Astrocyte (in vitro differentiated cells and primary cell): ENCODE measurements at regions not wholly inside any gene's neighbourhood (a gene's known extent, or its start where the extent isn't known, plus 50 kb on each side); places are given as distances from the start of the nearest gene placed in this dataset.

Experiments used
- DNase-seq: peaks from one replicate; pipeline ENCODE4 v3.0.0-alpha.2; 2010; ENCODE audit warnings: low read depth
- FAIRE-seq: peaks from 2 replicates; lab custom pipeline; 2011; peaks lifted over from hg19 to GRCh38; lab: Jason Lieb, UNC
- H2AFZ ChIP-seq: 2 replicates; pipeline ENCODE4 v1.6.0; 2012; ENCODE audit warnings: low read depth, low read length, inconsistent platforms
- H3K27ac ChIP-seq: 2 replicates; pipeline ENCODE4 v1.5.1; 2011; ENCODE audit warnings: low read depth, low read length, inconsistent platforms
- H3K27me3 ChIP-seq: 2 replicates; pipeline ENCODE4 v1.6.0; 2011; ENCODE audit warnings: low read length, inconsistent platforms; ENCODE audit not compliant: insufficient read depth
- H3K36me3 ChIP-seq: 2 replicates; pipeline ENCODE4 v1.5.1; 2011; ENCODE audit warnings: low read length, inconsistent platforms; ENCODE audit not compliant: insufficient read depth
- H3K4me1 ChIP-seq: 2 replicates; pipeline ENCODE4 v1.5.1; 2011; ENCODE audit warnings: low read length, inconsistent platforms; ENCODE audit not compliant: insufficient read depth
- H3K4me2 ChIP-seq: 2 replicates; pipeline ENCODE4 v1.6.0; 2012; ENCODE audit warnings: low read length, inconsistent platforms
- H3K4me3 ChIP-seq: 2 replicates; pipeline ENCODE4 v1.5.1; 2011; ENCODE audit warnings: low read depth, mild to moderate bottlenecking, low read length, inconsistent platforms; ENCODE audit not compliant: insufficient read depth
- H3K79me2 ChIP-seq: 2 replicates; pipeline ENCODE4 v1.6.0; 2012; ENCODE audit warnings: mild to moderate bottlenecking, low read length, inconsistent platforms; ENCODE audit not compliant: insufficient read depth
- H3K9ac ChIP-seq: 2 replicates; pipeline ENCODE4 v1.6.0; 2012; ENCODE audit warnings: mild to moderate bottlenecking, low read length, inconsistent platforms
- H3K9me3 ChIP-seq: 2 replicates; pipeline ENCODE4 v1.5.1; 2012; ENCODE audit warnings: low read depth, mild to moderate bottlenecking, low read length, inconsistent platforms; ENCODE audit not compliant: insufficient read depth
- H4K20me1 ChIP-seq: 2 replicates; pipeline ENCODE4 v1.6.0; 2012; ENCODE audit warnings: low read length, inconsistent platforms; ENCODE audit not compliant: insufficient read depth
- H3K27ac Mint-ChIP-seq: one replicate; pipeline ENCODE4 v1.8.0; 2021; ENCODE audit warnings: mild to moderate bottlenecking, mixed read lengths; ENCODE audit not compliant: unreplicated experiment
- H3K27me3 Mint-ChIP-seq: one replicate; pipeline ENCODE4 v1.8.0; 2021; ENCODE audit warnings: low read depth, mixed read lengths; ENCODE audit not compliant: unreplicated experiment
- H3K36me3 Mint-ChIP-seq: one replicate; pipeline ENCODE4 v1.8.0; 2021; ENCODE audit warnings: low read depth, mixed read lengths; ENCODE audit not compliant: unreplicated experiment
- H3K4me1 Mint-ChIP-seq: one replicate; pipeline ENCODE4 v1.8.0; 2021; ENCODE audit warnings: low read depth, mixed read lengths; ENCODE audit not compliant: unreplicated experiment
- H3K4me3 Mint-ChIP-seq: one replicate; pipeline ENCODE4 v1.8.0; 2021; ENCODE audit warnings: mild to moderate bottlenecking, moderate library complexity, mixed read lengths; ENCODE audit not compliant: unreplicated experiment
- H3K9me3 Mint-ChIP-seq: one replicate; pipeline ENCODE4 v1.8.0; 2021; ENCODE audit warnings: mild to moderate bottlenecking, mixed read lengths; ENCODE audit not compliant: unreplicated experiment
- CTCF ChIP-seq: IDR thresholded peaks from 2 replicates; pipeline ENCODE4 v1.5.1; 2011; ENCODE audit warnings: low read depth, mild to moderate bottlenecking, inconsistent platforms, low read length, moderate library complexity; ENCODE audit not compliant: insufficient read depth
- EZH2 ChIP-seq: IDR thresholded peaks from 2 replicates; pipeline ENCODE4 v1.6.1; 2012; ENCODE audit warnings: mild to moderate bottlenecking, low read length, inconsistent platforms; ENCODE audit not compliant: insufficient read depth

DNA sequence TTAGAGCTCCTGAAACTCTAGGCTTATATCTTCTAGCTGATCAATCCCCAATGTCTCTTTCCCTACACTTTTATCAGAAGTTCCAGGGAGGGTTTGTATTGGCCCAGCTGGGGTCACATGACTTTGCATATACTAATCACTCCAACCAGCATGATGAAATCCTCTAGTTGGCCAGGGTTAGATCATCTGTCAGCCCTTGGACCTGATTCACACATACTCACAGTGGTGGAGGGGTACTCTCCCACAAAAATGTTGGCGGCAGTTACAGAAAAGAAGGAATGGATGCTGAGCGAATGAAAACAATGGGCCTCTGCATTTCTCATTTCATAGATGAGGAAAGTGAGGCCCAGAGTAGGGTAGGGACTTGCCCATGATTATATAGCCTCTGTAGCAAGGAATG, 151.1 kb downstream of the PJA1 start:
- H3K4me2 ChIP-seq, result no peak overlapping the region
- H3K79me2 ChIP-seq, result no peaks in the 10 kb centered on the region
- no peaks in the 10 kb centered on the region for H3K9me3 ChIP-seq
- H3K4me3 Mint-ChIP-seq, result no peak overlapping the region
- H3K4me3 ChIP-seq, result no peak overlapping the region
- H4K20me1 ChIP-seq, result no peaks in the 10 kb centered on the region
- peak overlapping the region; percentile 85 for H3K27ac Mint-ChIP-seq
- H3K4me1 Mint-ChIP-seq, result no peaks in the 10 kb centered on the region
- H3K27me3 ChIP-seq, result no peaks in the 10 kb centered on the region
- FAIRE-seq (peak; percentile 96), DNase-seq (peak; percentile 83)
- no peaks in the 10 kb centered on the region for H3K9me3 Mint-ChIP-seq
- H3K4me1 ChIP-seq, result peaks cover 3% of the 10 kb centered on the region
- no peak overlapping the region for H2AFZ ChIP-seq
- no peaks in the 10 kb centered on the region for H3K36me3 ChIP-seq
- H3K9ac ChIP-seq, result no peak overlapping the region
- H3K27me3 Mint-ChIP-seq, result no peaks in the 10 kb centered on the region
- TF ChIP-seq EZH2 (no peak), CTCF (no peak)
- H3K36me3 Mint-ChIP-seq, result no peaks in the 10 kb centered on the region
- H3K27ac ChIP-seq, result no peak overlapping the region

GRCh38 chrX:69010339-69010738, 154.9 kb downstream of the PJA1 start:
- no peak overlapping the region for H3K4me2 ChIP-seq
- no peak for FAIRE-seq
- H3K9ac ChIP-seq, result no peak overlapping the region
- no peak overlapping the region for H2AFZ ChIP-seq
- peaks cover 3% of the 10 kb centered on the region for H3K4me1 ChIP-seq
- no peaks in the 10 kb centered on the region for H4K20me1 ChIP-seq
- no peak overlapping the region for H3K4me3 ChIP-seq
- no peak overlapping the region for H3K27ac Mint-ChIP-seq
- H3K36me3 ChIP-seq, result no peaks in the 10 kb centered on the region
- no peaks in the 10 kb centered on the region for H3K9me3 Mint-ChIP-seq
- TF ChIP-seq EZH2, result no peak
- TF ChIP-seq CTCF, result no peak
- no peaks in the 10 kb centered on the region for H3K27me3 Mint-ChIP-seq
- H3K9me3 ChIP-seq, result no peaks in the 10 kb centered on the region
- H3K79me2 ChIP-seq, result no peaks in the 10 kb centered on the region
- H3K36me3 Mint-ChIP-seq, result no peaks in the 10 kb centered on the region
- H3K27ac ChIP-seq, result no peak overlapping the region
- DNase-seq, result no peak
- no peaks in the 10 kb centered on the region for H3K4me1 Mint-ChIP-seq
- no peak overlapping the region for H3K4me3 Mint-ChIP-seq
- no peaks in the 10 kb centered on the region for H3K27me3 ChIP-seq

DNA sequence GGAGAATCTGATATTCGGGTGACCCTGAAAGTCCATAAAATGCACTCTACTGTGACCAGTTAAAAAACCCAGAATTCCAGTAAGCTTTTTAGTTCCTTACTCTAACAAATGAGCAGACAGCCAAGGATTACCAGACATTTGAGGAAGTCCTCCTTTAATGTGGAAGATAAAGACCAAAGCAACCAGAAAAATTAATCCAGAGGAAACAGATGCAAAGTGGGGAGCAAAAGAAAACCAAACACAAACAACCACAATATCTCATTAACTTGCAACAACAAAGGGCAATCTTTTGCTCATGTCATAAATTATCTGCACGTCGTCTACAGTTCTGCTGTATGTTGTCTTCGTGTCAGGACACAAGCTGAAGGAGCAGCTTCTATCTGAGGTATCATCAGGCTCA, 164.4 kb downstream of the PJA1 start:
- Histone ChIP-seq H3K9me3 (no peaks in the 10 kb centered on the region), H3K79me2 (no peaks in the 10 kb centered on the region), H3K36me3 (no peaks in the 10 kb centered on the region), H3K27ac (no peak overlapping the region), H2AFZ (no peak overlapping the region), H3K27me3 (no peaks in the 10 kb centered on the region), H3K4me3 (no peak overlapping the region), H3K9ac (no peak overlapping the region), H3K4me2 (no peak overlapping the region), H3K4me1 (peaks cover 17% of the 10 kb centered on the region), H4K20me1 (no peaks in the 10 kb centered on the region)
- no peaks in the 10 kb centered on the region for H3K4me1 Mint-ChIP-seq
- TF ChIP-seq EZH2, result no peak
- no peak for DNase-seq
- H3K27me3 Mint-ChIP-seq, result peaks cover 5% of the 10 kb centered on the region
- H3K9me3 Mint-ChIP-seq, result peaks cover 3% of the 10 kb centered on the region
- peak; percentile 58 for FAIRE-seq
- no peak overlapping the region for H3K4me3 Mint-ChIP-seq
- no peak overlapping the region for H3K27ac Mint-ChIP-seq
- no peaks in the 10 kb centered on the region for H3K36me3 Mint-ChIP-seq
